ENCODE measurements at regions not wholly inside any gene's neighbourhood (a gene's known extent, or its start where the extent isn't known, plus 50 kb on each side); places are given as distances from the start of the nearest gene placed in this dataset.

- Histone ChIP-seq H3K4me3 (ENCODE audit: low read length) (no peak overlapping the region), H3K9me3 (ENCODE audit: control insufficient read depth in 1 of 2, insufficient read depth in 1 of 2, low read length in 2 of 2) (no peaks in the 10 kb centered on the region), H3K4me1 (ENCODE audit: insufficient read depth, low read length) (no peaks in the 10 kb centered on the region), H3K27ac (ENCODE audit: low read depth in 1 of 2, low read length in 2 of 2) (no peak overlapping the region), H3K36me3 (ENCODE audit: insufficient read depth, low read length) (no peaks in the 10 kb centered on the region), H3K27me3 (ENCODE audit: control insufficient read depth in 1 of 2, insufficient read depth in 2 of 2, low read length in 2 of 2) (peaks cover 0 to 2% of the 10 kb centered on the region in 2 experiments)
- POLR2A ChIA-PET, result no interaction called here
- H3K27me3 Mint-ChIP-seq, result peaks cover 5% of the 10 kb centered on the region
- no peaks in the 10 kb centered on the region for H3K9me3 Mint-ChIP-seq
- H3K4me1 Mint-ChIP-seq (ENCODE audit: low read depth), result no peaks in the 10 kb centered on the region
- H3K27ac Mint-ChIP-seq, result no peak overlapping the region
- CTCF ChIA-PET, result interaction anchor here (0.5 kb wide), 1 partner anchor 9 kb away, joined by 3 read pairs; no protein-coding TSS in a partner anchor
- no peaks in the 10 kb centered on the region for H3K36me3 Mint-ChIP-seq (ENCODE audit: low read depth)
- intact Hi-C loops (cut with DNase I, micrococcal nuclease), result no loop called here
- H3K4me3 Mint-ChIP-seq, result no peak overlapping the region
- TF ChIP-seq CTCF (IDR thresholded peaks at IDR 0.05), result no peak
- ATAC-seq (ENCODE audit: poor library complexity), result no peak
- peak in 1 of 14 experiments; percentile 6 for DNase-seq
Measured at GRCh38 chr10:123451618-123452245, 214.4 kb upstream of the GPR26 start.

GRCh38 chr10:123454987-123455386 is 211.2 kb upstream of the GPR26 start:
- no peaks in the 10 kb centered on the region for H3K4me1 Mint-ChIP-seq (ENCODE audit: low read depth)
- peaks cover 0 to 3% of the 10 kb centered on the region in 2 experiments for H3K9me3 ChIP-seq (ENCODE audit: control insufficient read depth in 1 of 2, insufficient read depth in 1 of 2, low read length in 2 of 2)
- H3K4me3 ChIP-seq (ENCODE audit: low read length), result no peak overlapping the region
- ChIA-PET POLR2A (no interaction called here), CTCF (no interaction called here)
- no peak for TF ChIP-seq CTCF (IDR thresholded peaks at IDR 0.05)
- H3K27ac Mint-ChIP-seq, result no peak overlapping the region
- intact Hi-C loops (cut with DNase I, micrococcal nuclease), result no loop called here
- ATAC-seq (ENCODE audit: poor library complexity) (no peak), DNase-seq (no peak)
- H3K36me3 ChIP-seq (ENCODE audit: insufficient read depth, low read length), result no peaks in the 10 kb centered on the region
- no peak overlapping the region for H3K27ac ChIP-seq (ENCODE audit: low read depth in 1 of 2, low read length in 2 of 2)
- no peaks in the 10 kb centered on the region for H3K9me3 Mint-ChIP-seq
- H3K27me3 ChIP-seq (ENCODE audit: control insufficient read depth in 1 of 2, insufficient read depth in 2 of 2, low read length in 2 of 2), result peaks cover 0 to 2% of the 10 kb centered on the region in 2 experiments
- H3K36me3 Mint-ChIP-seq (ENCODE audit: low read depth), result no peaks in the 10 kb centered on the region
- no peaks in the 10 kb centered on the region for H3K4me1 ChIP-seq (ENCODE audit: insufficient read depth, low read length)
- H3K27me3 Mint-ChIP-seq, result peaks cover 15% of the 10 kb centered on the region
- H3K4me3 Mint-ChIP-seq, result no peak overlapping the region

GRCh38 chr10:123455861-123456260 is 210.3 kb upstream of the GPR26 start:
- Histone ChIP-seq H3K27me3 (ENCODE audit: control insufficient read depth in 1 of 2, insufficient read depth in 2 of 2, low read length in 2 of 2) (peaks cover 0 to 2% of the 10 kb centered on the region in 2 experiments), H3K4me1 (ENCODE audit: insufficient read depth, low read length) (no peaks in the 10 kb centered on the region), H3K36me3 (ENCODE audit: insufficient read depth, low read length) (no peaks in the 10 kb centered on the region), H3K27ac (ENCODE audit: low read depth in 1 of 2, low read length in 2 of 2) (no peak overlapping the region), H3K9me3 (ENCODE audit: control insufficient read depth in 1 of 2, insufficient read depth in 1 of 2, low read length in 2 of 2) (peaks cover 0 to 7% of the 10 kb centered on the region in 2 experiments), H3K4me3 (ENCODE audit: low read length) (no peak overlapping the region)
- ATAC-seq (ENCODE audit: poor library complexity), result no peak
- CTCF ChIA-PET, result no interaction called here
- intact Hi-C loops (cut with DNase I, micrococcal nuclease), result no loop called here
- H3K27ac Mint-ChIP-seq, result no peak overlapping the region
- H3K9me3 Mint-ChIP-seq, result no peaks in the 10 kb centered on the region
- no peak for DNase-seq
- H3K4me1 Mint-ChIP-seq (ENCODE audit: low read depth), result no peaks in the 10 kb centered on the region
- peaks cover 15% of the 10 kb centered on the region for H3K27me3 Mint-ChIP-seq
- H3K4me3 Mint-ChIP-seq, result no peak overlapping the region
- POLR2A ChIA-PET, result no interaction called here
- no peak for TF ChIP-seq CTCF (IDR thresholded peaks at IDR 0.05)
- no peaks in the 10 kb centered on the region for H3K36me3 Mint-ChIP-seq (ENCODE audit: low read depth)
